HG02798 (cell line): ENCODE measurements at regions not wholly inside any gene's neighbourhood (a gene's known extent, or its start where the extent isn't known, plus 50 kb on each side); places are given as distances from the start of the nearest gene placed in this dataset.

Experiments
- ATAC-seq: cut with Tn5 transposase; IDR thresholded peaks from one replicate; pipeline ENCODE4 v1.9.1; 2021; ENCODE audit warnings: mild to moderate bottlenecking; ENCODE audit not compliant: unreplicated experiment, poor library complexity

- ATAC-seq, result no peak
These were observed 467.6 kb upstream of the CNKSR2 start for GRCh38 chrX:20906571-20906970.

DNA sequence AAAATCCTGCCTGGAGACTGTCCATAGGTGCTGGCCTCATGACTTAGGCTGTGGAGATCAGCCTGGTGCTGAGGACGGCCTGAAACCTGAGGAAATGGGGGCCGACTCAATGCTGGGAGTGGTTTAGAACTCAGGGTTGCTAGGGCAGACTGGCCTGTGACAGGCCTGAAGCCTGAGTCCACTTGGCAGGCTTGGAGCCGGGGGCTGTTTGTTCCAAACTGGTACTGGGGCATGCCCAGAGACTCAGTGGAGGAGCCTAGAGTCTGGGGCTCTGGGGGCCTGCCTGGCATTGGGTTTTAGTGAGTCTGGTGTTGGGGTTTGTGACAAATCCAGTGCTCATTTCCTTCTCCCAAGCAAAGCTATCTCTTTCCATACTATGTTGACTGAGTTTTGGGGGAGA is 489.7 kb upstream of the CNKSR2 start:
- ATAC-seq, result no peak

- no peak for ATAC-seq
These were observed 510.6 kb upstream of the CNKSR2 start for GRCh38 chrX:20863649-20864048.

DNA sequence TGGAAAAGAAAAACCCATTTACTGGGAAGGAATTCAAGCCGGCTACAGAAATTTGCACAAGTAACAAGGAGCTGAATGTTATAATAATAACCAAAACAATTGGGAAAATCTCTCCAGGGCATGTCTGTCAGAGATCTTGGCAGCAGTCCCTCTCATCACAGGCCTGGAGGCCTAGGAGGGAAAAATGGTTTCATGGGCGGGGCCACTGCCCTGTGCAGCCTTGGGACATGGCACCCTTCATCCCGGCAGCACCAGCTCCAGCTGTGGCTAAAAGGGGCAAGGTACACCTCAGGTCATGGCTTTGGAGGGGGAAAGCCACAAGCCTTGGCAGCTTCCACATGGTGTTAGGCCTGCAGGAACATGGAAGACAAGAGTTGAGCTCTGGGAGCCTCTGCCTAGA is 513.1 kb upstream of the CNKSR2 start:
- ATAC-seq, result no peak

- no peak for ATAC-seq
These were observed 516.5 kb upstream of the CNKSR2 start for GRCh38 chrX:20857746-20858145.

- ATAC-seq, result no peak
These were observed 535.7 kb upstream of the CNKSR2 start for GRCh38 chrX:20838477-20838876.

GRCh38 chrX:20829665-20830491 is 544.3 kb upstream of the CNKSR2 start:
- no peak for ATAC-seq

DNA sequence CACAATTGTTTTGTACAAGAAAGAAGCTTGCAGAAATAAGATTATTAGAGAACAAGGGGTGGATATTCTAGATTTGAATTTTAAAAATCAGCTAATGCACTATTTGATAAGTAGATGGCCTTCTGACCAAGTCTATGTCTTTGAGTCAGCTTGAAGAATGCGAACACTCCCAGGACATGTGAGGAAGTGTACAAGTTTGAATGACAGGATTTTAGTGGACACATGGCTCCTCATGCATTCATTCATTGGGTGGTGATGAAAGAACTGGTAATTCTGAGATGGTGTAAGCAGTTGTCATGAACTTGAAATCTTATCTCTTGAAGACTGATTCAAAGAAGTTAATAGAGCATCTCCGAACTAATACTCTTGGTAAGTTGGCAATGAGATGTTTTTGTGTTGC is 548.2 kb upstream of the CNKSR2 start:
- no peak for ATAC-seq

- ATAC-seq, result no peak
These were observed 537.3 kb upstream of the RPS6KA3 start for GRCh38 chrX:20803971-20804370.

DNA sequence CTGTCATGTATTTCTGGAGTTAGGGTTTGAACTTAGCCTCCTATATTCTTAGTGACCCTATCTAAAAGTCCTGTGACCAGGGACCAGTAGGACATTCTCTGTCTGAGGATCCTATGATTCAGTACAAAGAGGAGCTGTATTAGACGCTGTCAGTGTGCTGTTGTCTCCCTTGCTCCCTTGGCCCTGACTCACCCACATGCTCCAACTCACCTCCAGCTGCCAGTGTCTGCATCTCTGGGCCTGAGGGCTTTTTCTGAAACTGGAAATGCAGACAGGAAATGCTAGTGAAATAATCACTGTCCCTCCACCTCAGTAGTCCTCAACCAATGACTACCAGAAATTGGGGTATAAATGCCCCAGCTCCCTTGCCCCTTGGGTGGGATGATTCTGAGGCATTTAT is 535.3 kb upstream of the RPS6KA3 start:
- ATAC-seq, result no peak

- ATAC-seq, result no peak
These were observed 529.7 kb upstream of the RPS6KA3 start for GRCh38 chrX:20796450-20796849.

- no peak for ATAC-seq
These were observed 522.4 kb upstream of the RPS6KA3 start for GRCh38 chrX:20789103-20789502.

DNA sequence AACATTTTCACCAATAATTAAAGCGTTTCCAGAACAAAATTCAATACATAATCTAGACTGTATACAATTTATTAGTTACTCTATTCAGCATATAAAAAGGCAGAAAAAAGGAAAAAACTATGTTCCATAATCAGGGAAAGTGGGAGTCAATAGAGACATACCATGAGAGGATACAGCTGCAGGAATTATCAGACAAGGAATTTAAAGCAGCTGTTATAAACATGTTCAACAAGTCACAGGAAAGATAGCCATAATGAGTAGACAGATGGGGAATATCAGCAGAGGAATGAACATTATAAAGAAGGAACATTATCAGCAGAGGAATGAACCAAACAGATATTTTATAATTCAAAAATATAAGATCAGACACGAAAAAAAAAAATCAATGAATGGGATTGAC is 500.6 kb upstream of the RPS6KA3 start:
- ATAC-seq, result no peak

GRCh38 chrX:20756585-20756984 is 489.9 kb upstream of the RPS6KA3 start:
- ATAC-seq, result no peak

DNA sequence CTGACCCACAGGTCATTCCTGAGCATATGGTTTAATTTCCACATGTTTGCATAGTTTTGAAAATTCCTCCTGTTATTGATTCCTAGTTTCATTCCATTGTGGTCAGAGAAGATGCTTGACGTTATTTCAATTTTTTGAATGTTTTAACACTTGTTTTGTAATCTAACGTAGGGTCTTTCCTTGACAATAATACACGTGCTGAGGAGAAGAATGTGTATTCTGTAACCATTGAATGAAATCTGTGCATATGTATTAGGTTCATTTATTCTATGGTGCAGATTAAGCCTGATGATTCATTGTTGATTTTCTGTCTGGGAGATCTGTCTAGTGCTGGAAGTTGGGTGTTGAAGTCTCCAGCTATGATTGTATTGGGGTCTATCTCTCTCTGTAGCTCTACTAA is 486.4 kb upstream of the RPS6KA3 start:
- no peak for ATAC-seq

GRCh38 chrX:20746690-20747089 is 480.0 kb upstream of the RPS6KA3 start:
- ATAC-seq, result no peak

GRCh38 chrX:20743046-20743445 is 476.3 kb upstream of the RPS6KA3 start:
- no peak for ATAC-seq

- no peak for ATAC-seq
These were observed 475.4 kb upstream of the RPS6KA3 start for GRCh38 chrX:20742106-20742505.

- no peak for ATAC-seq
These were observed 473.7 kb upstream of the RPS6KA3 start for GRCh38 chrX:20740443-20740842.

DNA sequence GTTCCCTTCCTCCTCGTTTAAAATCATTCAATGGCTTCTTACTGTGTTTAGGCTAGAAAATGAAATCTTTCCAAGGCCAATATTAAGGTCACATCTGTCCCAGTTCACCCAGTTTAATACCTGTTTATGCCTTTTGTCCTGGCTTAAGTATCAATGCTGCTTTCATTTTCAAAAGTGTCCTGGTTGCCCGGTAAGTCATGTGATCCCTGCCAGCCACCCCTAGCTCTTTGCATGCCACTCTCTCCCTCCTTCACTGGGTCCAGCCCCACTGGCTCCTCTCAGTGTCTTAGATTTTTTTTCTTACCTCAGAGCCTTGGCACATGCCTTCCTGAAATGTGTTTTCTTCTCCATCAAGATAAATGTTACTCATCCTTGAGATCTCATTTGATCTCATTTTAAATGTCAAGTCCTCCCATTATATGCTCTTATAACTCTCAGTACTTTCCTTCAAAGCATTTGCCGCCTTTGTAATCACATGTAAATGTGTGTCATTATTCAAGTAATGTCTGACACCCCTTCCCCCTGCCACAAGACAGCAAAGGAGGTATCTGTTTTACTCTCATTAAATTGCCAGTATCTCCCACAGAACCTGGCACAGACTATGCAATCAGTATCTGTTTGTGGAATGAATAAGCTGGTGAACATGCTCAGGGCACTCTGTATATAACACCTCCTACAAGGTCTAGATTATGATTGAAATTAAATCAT is 472.5 kb upstream of the RPS6KA3 start:
- no peak for ATAC-seq

- ATAC-seq, result no peak
These were observed 462.7 kb upstream of the RPS6KA3 start for GRCh38 chrX:20729416-20729815.

GRCh38 chrX:20727447-20727846 is 460.7 kb upstream of the RPS6KA3 start:
- no peak for ATAC-seq
